GM23248 (cell line): ENCODE measurements at regions not wholly inside any gene's neighbourhood (a gene's known extent, or its start where the extent isn't known, plus 50 kb on each side); places are given as distances from the start of the nearest gene placed in this dataset.

Experiments
- EZH2 ChIP-seq: fragments of 200-600 bp; sonication (generic); IDR thresholded peaks from 2 replicates; pipeline ENCODE4 v1.6.1; 2018; ENCODE audit warnings: antibody characterized with exemption, mild to moderate bottlenecking; ENCODE audit not compliant: insufficient read depth, poor library complexity, severe bottlenecking
- EZH2phosphoT487 ChIP-seq: fragments of 200-600 bp; sonication (generic); IDR thresholded peaks from 2 replicates; pipeline ENCODE4 v1.6.1; 2018; ENCODE audit warnings: antibody characterized with exemption, moderate library complexity, mild to moderate bottlenecking, low read depth; ENCODE audit not compliant: insufficient read depth

DNA sequence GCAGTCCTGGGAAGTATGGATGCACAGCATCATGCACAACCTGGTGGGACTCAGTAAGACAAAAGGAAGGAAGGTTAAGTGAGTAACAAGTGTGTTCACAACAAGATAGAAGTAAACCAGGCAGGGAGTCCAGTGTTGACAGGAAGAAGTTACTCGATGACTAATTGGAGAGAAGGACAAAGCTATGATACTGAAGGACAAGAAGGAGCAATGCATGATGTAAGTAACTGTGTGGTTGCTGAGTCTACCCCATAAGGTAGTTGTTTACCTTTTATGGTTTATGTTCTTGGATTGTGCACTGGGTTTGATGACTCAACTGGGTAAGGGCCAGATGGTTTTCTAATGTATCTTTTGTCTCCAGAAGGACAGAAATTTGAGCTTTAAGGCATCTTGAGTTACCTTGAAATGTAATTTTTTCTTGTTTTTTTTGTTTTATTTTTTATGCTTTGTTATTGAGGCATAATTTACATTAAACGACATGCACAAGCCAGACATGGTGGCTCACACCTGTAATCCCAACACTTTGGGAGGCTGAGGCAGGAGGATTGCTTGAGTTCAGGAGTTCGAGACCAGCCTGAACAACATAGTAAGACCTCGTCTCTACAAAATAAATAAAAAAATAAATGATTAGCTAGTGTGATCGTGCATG is 89.2 kb upstream of the CAST start:
- TF ChIP-seq EZH2phosphoT487 (0 out of 2 replicates have a peak, but pooled peaks have one; percentile 65), EZH2 (no peak)
